ENCODE measurements at regions not wholly inside any gene's neighbourhood (a gene's known extent, or its start where the extent isn't known, plus 50 kb on each side); places are given as distances from the start of the nearest gene placed in this dataset.

- Histone ChIP-seq H3K4me1 (ENCODE audit: control insufficient read depth in 1 of 2, low read depth in 2 of 2) (no peaks in the 10 kb centered on the region), H3K4me3 (no peak overlapping the region), H3K36me3 (no peaks in the 10 kb centered on the region), H3K27ac (no peak overlapping the region), H3K9me3 (no peaks in the 10 kb centered on the region), H3K27me3 (replicated peaks; ENCODE audit: insufficient read depth) (no peaks in the 10 kb centered on the region)
- TF ChIP-seq CTCF (IDR thresholded peaks at IDR 0.05), result no peak
- no peak for DNase-seq (ENCODE audit: low spot score)
- ATAC-seq (ENCODE audit: insufficient number of reproducible peaks, low FRiP score, low read depth), result no peak
These were observed 50.5 kb upstream of the PCAT7 start for GRCh38 chr9:94504358-94504757.

Measured in thoracic aorta (tissue), 2 donors.